K562 (cell line): ENCODE measurements at regions not wholly inside any gene's neighbourhood (a gene's known extent, or its start where the extent isn't known, plus 50 kb on each side); places are given as distances from the start of the nearest gene placed in this dataset.

Experiments used
- ETV6 ChIP-seq, 3 experiments: fragments of 150-350 bp in 1 of 3; sonication (generic) in 1 of 3; formaldehyde crosslinking in 1 of 3; IDR thresholded peaks; 2 replicates each; pipeline versions ENCODE4 v1.6.1 to v1.8.0; 2014 to 2022; ENCODE audit warnings: borderline replicate concordance in 2 of 3, low read depth in 2 of 3, antibody characterized with exemption in 1 of 3, low read length in 1 of 3, mild to moderate bottlenecking in 1 of 3, missing genetic modification reagents in 1 of 3
- NRF1 ChIP-seq, 2 experiments: fragments of 450-650 bp; IDR thresholded peaks in 1 of 2; conservative IDR thresholded peaks in 1 of 2; 2 replicates each; pipeline ENCODE4 v1.6.1; 2014; ENCODE audit warnings: mild to moderate bottlenecking in 2 of 2
- PHB ChIP-seq: fragments of 250-450 bp; sonication (Bioruptor Pico); IDR thresholded peaks from 2 replicates; pipeline ENCODE4 v1.5.0; 2021
- PML ChIP-seq: IDR thresholded peaks from 2 replicates; pipeline ENCODE4 v1.6.1; 2012; ENCODE audit warnings: low read length, inconsistent platforms
- ZNF76 ChIP-seq: fragments of 250-450 bp; sonication (Bioruptor Pico); IDR thresholded peaks from 2 replicates; pipeline ENCODE4 v1.4.0; 2020; ENCODE audit warnings: mild to moderate bottlenecking, moderate library complexity, borderline replicate concordance
- ZSCAN32 ChIP-seq: fragments of 450-650 bp; formaldehyde crosslinking; IDR thresholded peaks from 2 replicates; pipeline ENCODE4 v1.4.0; 2020; ENCODE audit warnings: mild to moderate bottlenecking, moderate library complexity
- TF ChIP-seq, protein P1 (sequence below): fragments of 450-650 bp; IDR thresholded peaks from 2 replicates; pipeline ENCODE4 v1.6.1; 2016; ENCODE audit warnings: borderline replicate concordance
- TF ChIP-seq, protein P2 (sequence below): fragments of 450-650 bp; IDR thresholded peaks from 2 replicates; pipeline ENCODE4 v1.6.1; 2016; ENCODE audit warnings: missing biosample characterization, missing genetic modification characterization
- TF ChIP-seq, protein P3 (sequence below): fragments of 250-450 bp; sonication (Bioruptor Pico); IDR thresholded peaks from 2 replicates; pipeline ENCODE4 v1.4.0; 2020
- TF ChIP-seq, protein P4 (sequence below): sonication (generic); formaldehyde crosslinking; IDR thresholded peaks from 2 replicates; pipeline ENCODE4 v1.8.0; 2022; ENCODE audit warnings: mild to moderate bottlenecking, missing genetic modification reagents, borderline replicate concordance
- TF ChIP-seq, protein P5 (sequence below): fragments of 200-800 bp; sonication (Bioruptor generic); IDR thresholded peaks from 2 replicates; pipeline ENCODE4 v1.6.1; 2017; ENCODE audit warnings: missing genetic modification characterization, missing compliant biosample characterization

DNA sequence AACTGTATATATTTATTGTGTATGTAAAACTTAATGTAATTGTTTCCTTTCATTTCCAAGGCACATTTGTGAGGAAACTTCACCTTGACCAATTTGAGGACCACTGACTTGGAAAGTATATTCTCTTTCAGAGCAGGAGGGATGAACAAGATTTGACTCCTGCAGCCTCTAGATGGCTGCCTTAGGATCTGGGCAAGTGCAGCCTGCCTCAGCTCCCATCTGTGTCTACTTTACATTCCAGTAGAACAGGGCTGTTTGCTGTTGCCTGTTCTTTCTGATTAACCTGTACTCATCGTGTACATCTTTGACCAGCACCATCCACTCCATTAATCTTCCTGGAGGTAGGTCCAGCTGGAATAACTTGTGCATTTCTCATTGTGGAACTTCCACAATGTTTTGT is 312.8 kb downstream of the HLX start (continued):
- TF ChIP-seq, protein P1, sequence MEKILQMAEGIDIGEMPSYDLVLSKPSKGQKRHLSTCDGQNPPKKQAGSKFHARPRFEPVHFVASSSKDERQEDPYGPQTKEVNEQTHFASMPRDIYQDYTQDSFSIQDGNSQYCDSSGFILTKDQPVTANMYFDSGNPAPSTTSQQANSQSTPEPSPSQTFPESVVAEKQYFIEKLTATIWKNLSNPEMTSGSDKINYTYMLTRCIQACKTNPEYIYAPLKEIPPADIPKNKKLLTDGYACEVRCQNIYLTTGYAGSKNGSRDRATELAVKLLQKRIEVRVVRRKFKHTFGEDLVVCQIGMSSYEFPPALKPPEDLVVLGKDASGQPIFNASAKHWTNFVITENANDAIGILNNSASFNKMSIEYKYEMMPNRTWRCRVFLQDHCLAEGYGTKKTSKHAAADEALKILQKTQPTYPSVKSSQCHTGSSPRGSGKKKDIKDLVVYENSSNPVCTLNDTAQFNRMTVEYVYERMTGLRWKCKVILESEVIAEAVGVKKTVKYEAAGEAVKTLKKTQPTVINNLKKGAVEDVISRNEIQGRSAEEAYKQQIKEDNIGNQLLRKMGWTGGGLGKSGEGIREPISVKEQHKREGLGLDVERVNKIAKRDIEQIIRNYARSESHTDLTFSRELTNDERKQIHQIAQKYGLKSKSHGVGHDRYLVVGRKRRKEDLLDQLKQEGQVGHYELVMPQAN = no peak
- TF ChIP-seq, protein P2, sequence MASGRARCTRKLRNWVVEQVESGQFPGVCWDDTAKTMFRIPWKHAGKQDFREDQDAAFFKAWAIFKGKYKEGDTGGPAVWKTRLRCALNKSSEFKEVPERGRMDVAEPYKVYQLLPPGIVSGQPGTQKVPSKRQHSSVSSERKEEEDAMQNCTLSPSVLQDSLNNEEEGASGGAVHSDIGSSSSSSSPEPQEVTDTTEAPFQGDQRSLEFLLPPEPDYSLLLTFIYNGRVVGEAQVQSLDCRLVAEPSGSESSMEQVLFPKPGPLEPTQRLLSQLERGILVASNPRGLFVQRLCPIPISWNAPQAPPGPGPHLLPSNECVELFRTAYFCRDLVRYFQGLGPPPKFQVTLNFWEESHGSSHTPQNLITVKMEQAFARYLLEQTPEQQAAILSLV (tag) = no peak
- TF ChIP-seq PML = no peak
- TF ChIP-seq, protein P3, sequence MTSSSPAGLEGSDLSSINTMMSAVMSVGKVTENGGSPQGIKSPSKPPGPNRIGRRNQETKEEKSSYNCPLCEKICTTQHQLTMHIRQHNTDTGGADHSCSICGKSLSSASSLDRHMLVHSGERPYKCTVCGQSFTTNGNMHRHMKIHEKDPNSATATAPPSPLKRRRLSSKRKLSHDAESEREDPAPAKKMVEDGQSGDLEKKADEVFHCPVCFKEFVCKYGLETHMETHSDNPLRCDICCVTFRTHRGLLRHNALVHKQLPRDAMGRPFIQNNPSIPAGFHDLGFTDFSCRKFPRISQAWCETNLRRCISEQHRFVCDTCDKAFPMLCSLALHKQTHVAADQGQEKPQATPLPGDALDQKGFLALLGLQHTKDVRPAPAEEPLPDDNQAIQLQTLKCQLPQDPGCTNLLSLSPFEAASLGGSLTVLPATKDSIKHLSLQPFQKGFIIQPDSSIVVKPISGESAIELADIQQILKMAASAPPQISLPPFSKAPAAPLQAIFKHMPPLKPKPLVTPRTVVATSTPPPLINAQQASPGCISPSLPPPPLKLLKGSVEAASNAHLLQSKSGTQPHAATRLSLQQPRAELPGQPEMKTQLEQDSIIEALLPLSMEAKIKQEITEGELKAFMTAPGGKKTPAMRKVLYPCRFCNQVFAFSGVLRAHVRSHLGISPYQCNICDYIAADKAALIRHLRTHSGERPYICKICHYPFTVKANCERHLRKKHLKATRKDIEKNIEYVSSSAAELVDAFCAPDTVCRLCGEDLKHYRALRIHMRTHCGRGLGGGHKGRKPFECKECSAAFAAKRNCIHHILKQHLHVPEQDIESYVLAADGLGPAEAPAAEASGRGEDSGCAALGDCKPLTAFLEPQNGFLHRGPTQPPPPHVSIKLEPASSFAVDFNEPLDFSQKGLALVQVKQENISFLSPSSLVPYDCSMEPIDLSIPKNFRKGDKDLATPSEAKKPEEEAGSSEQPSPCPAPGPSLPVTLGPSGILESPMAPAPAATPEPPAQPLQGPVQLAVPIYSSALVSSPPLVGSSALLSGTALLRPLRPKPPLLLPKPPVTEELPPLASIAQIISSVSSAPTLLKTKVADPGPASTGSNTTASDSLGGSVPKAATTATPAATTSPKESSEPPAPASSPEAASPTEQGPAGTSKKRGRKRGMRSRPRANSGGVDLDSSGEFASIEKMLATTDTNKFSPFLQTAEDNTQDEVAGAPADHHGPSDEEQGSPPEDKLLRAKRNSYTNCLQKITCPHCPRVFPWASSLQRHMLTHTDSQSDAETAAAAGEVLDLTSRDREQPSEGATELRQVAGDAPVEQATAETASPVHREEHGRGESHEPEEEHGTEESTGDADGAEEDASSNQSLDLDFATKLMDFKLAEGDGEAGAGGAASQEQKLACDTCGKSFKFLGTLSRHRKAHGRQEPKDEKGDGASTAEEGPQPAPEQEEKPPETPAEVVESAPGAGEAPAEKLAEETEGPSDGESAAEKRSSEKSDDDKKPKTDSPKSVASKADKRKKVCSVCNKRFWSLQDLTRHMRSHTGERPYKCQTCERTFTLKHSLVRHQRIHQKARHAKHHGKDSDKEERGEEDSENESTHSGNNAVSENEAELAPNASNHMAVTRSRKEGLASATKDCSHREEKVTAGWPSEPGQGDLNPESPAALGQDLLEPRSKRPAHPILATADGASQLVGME (CRISPR knock-in tag) = no peak
- TF ChIP-seq, protein P4, sequence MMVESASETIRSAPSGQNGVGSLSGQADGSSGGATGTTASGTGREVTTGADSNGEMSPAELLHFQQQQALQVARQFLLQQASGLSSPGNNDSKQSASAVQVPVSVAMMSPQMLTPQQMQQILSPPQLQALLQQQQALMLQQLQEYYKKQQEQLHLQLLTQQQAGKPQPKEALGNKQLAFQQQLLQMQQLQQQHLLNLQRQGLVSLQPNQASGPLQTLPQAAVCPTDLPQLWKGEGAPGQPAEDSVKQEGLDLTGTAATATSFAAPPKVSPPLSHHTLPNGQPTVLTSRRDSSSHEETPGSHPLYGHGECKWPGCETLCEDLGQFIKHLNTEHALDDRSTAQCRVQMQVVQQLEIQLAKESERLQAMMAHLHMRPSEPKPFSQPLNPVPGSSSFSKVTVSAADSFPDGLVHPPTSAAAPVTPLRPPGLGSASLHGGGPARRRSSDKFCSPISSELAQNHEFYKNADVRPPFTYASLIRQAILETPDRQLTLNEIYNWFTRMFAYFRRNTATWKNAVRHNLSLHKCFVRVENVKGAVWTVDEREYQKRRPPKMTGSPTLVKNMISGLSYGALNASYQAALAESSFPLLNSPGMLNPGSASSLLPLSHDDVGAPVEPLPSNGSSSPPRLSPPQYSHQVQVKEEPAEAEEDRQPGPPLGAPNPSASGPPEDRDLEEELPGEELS (CRISPR knock-in tag) = no peak
- no peak for TF ChIP-seq ZNF76 (CRISPR knock-in tag)
- TF ChIP-seq PHB (CRISPR knock-in tag) = no peak
- TF ChIP-seq NRF1 (conservative IDR thresholded peaks at IDR 0.05 in 1 of 2, IDR thresholded peaks at IDR 0.05 in 1 of 2) = no peak
- TF ChIP-seq, protein P5, sequence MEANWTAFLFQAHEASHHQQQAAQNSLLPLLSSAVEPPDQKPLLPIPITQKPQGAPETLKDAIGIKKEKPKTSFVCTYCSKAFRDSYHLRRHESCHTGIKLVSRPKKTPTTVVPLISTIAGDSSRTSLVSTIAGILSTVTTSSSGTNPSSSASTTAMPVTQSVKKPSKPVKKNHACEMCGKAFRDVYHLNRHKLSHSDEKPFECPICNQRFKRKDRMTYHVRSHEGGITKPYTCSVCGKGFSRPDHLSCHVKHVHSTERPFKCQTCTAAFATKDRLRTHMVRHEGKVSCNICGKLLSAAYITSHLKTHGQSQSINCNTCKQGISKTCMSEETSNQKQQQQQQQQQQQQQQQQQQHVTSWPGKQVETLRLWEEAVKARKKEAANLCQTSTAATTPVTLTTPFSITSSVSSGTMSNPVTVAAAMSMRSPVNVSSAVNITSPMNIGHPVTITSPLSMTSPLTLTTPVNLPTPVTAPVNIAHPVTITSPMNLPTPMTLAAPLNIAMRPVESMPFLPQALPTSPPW = no peak
- no peak for TF ChIP-seq ETV6 (IDR thresholded peaks at IDR 0.05; ENCODE audit: borderline replicate concordance in 1 of 2, low read depth in 2 of 2, low read length in 1 of 2)
- TF ChIP-seq ETV6 (CRISPR knock-in tag; IDR thresholded peaks at IDR 0.05; ENCODE audit: borderline replicate concordance) = no peak
- TF ChIP-seq ZSCAN32 (CRISPR knock-in tag) = no peak
